Mesenteric fat pad (tissue), 1 donor: ENCODE measurements at regions not wholly inside any gene's neighbourhood (a gene's known extent, or its start where the extent isn't known, plus 50 kb on each side); places are given as distances from the start of the nearest gene placed in this dataset.

Source experiments
- DNase-seq: peaks from one replicate; pipeline ENCODE4 v3.0.0-alpha.2; 2020; ENCODE audit warnings: low spot score
- donor health status: DM: yes; HTN: yes; CAD: no.

- no peak for DNase-seq
Observed at GRCh38 chr6:163687075-163687474, 272.6 kb downstream of the QKI start.

GRCh38 chr6:163686301-163686700 is 271.8 kb downstream of the QKI start:
- no peak for DNase-seq

- DNase-seq = no peak
Observed at GRCh38 chr6:163683105-163683622, 268.6 kb downstream of the QKI start.

GRCh38 chr6:163679753-163680152 is 265.2 kb downstream of the QKI start:
- DNase-seq = no peak

GRCh38 chr6:163679012-163679660 is 264.6 kb downstream of the QKI start:
- DNase-seq = no peak

- no peak for DNase-seq
Observed at GRCh38 chr6:163675611-163676010, 261.1 kb downstream of the QKI start.

- no peak for DNase-seq
Observed at GRCh38 chr6:163672710-163673109, 258.2 kb downstream of the QKI start.

GRCh38 chr6:163671791-163672190 is 257.3 kb downstream of the QKI start:
- DNase-seq = no peak

GRCh38 chr6:163671355-163671754 is 256.8 kb downstream of the QKI start:
- no peak for DNase-seq

- no peak for DNase-seq
Observed at GRCh38 chr6:163670336-163670735, 255.8 kb downstream of the QKI start.

- no peak for DNase-seq
Observed at GRCh38 chr6:163668061-163668426, 253.5 kb downstream of the QKI start.

GRCh38 chr6:163667372-163668060 is 253.0 kb downstream of the QKI start:
- no peak for DNase-seq

- DNase-seq = no peak
Observed at GRCh38 chr6:163665464-163665863, 250.9 kb downstream of the QKI start.

GRCh38 chr6:163663575-163663974 is 249.1 kb downstream of the QKI start:
- no peak for DNase-seq

- DNase-seq = no peak
Observed at GRCh38 chr6:163662604-163663225, 248.2 kb downstream of the QKI start.

GRCh38 chr6:163661272-163661671 is 246.8 kb downstream of the QKI start:
- no peak for DNase-seq

- no peak for DNase-seq
Observed at GRCh38 chr6:163659803-163660202, 245.3 kb downstream of the QKI start.

- DNase-seq = no peak
Observed at GRCh38 chr6:163655217-163656121, 241.0 kb downstream of the QKI start.

GRCh38 chr6:163651915-163652668 is 237.6 kb downstream of the QKI start:
- DNase-seq = no peak

GRCh38 chr6:163651426-163651825 is 236.9 kb downstream of the QKI start:
- no peak for DNase-seq

- DNase-seq = no peak
Observed at GRCh38 chr6:163648868-163649267, 234.3 kb downstream of the QKI start.
